Chondrocyte (in vitro differentiated cells): ENCODE measurements at regions not wholly inside any gene's neighbourhood (a gene's known extent, or its start where the extent isn't known, plus 50 kb on each side); places are given as distances from the start of the nearest gene placed in this dataset.

ENCODE experiments used
- DNase-seq: peaks from one replicate; pipeline ENCODE4 v3.0.0; 2021; ENCODE audit warnings: mixed read lengths, low spot score
- H3K27ac Mint-ChIP-seq: one replicate; pipeline ENCODE4 v1.8.0; 2021; ENCODE audit warnings: mild to moderate bottlenecking, moderate library complexity, mixed read lengths; ENCODE audit not compliant: unreplicated experiment
- H3K27me3 Mint-ChIP-seq: 2 replicates; pipeline ENCODE4 v1.8.0; 2021; ENCODE audit warnings: low read depth, mixed read lengths
- H3K36me3 Mint-ChIP-seq: 2 replicates; pipeline ENCODE4 v1.8.0; 2021; ENCODE audit warnings: low read depth, mixed read lengths
- H3K4me1 Mint-ChIP-seq: 2 replicates; pipeline ENCODE4 v1.8.0; 2021; ENCODE audit warnings: low read depth, mild to moderate bottlenecking, mixed read lengths
- H3K4me3 Mint-ChIP-seq: one replicate; pipeline ENCODE4 v1.8.0; 2021; ENCODE audit warnings: mild to moderate bottlenecking, moderate library complexity, mixed read lengths; ENCODE audit not compliant: unreplicated experiment
- H3K9me3 Mint-ChIP-seq: 2 replicates; pipeline ENCODE4 v1.8.0; 2021; ENCODE audit warnings: low read depth, mixed read lengths
- CTCF ChIP-seq: fragments of 200-600 bp; sonication (generic); IDR thresholded peaks from 2 replicates; pipeline ENCODE4 v1.5.0; 2021; ENCODE audit warnings: antibody characterized with exemption, mild to moderate bottlenecking, moderate library complexity

- TF ChIP-seq CTCF, result no peak
- Mint-ChIP-seq H3K36me3 (no peaks in the 10 kb centered on the region), H3K27ac (no peak overlapping the region), H3K9me3 (no peaks in the 10 kb centered on the region), H3K4me3 (no peak overlapping the region), H3K4me1 (no peaks in the 10 kb centered on the region), H3K27me3 (no peaks in the 10 kb centered on the region)
- no peak for DNase-seq
These were observed 864.3 kb upstream of the AGA start for GRCh38 chr4:178306565-178306964.

- Mint-ChIP-seq H3K4me1 (no peaks in the 10 kb centered on the region), H3K4me3 (no peak overlapping the region), H3K27ac (no peak overlapping the region), H3K27me3 (no peaks in the 10 kb centered on the region), H3K9me3 (no peaks in the 10 kb centered on the region), H3K36me3 (no peaks in the 10 kb centered on the region)
- no peak for DNase-seq
- no peak for TF ChIP-seq CTCF
These were observed 867.7 kb upstream of the AGA start for GRCh38 chr4:178309890-178310289.

GRCh38 chr4:178311997-178312396, 869.8 kb upstream of the AGA start:
- Mint-ChIP-seq H3K27me3 (no peaks in the 10 kb centered on the region), H3K4me3 (no peak overlapping the region), H3K4me1 (no peaks in the 10 kb centered on the region), H3K27ac (no peak overlapping the region), H3K9me3 (no peaks in the 10 kb centered on the region), H3K36me3 (no peaks in the 10 kb centered on the region)
- DNase-seq, result no peak
- TF ChIP-seq CTCF, result no peak

GRCh38 chr4:178314287-178314686, 872.0 kb upstream of the AGA start:
- H3K4me1 Mint-ChIP-seq, result no peaks in the 10 kb centered on the region
- H3K9me3 Mint-ChIP-seq, result peaks cover 3% of the 10 kb centered on the region
- TF ChIP-seq CTCF, result no peak
- no peak overlapping the region for H3K27ac Mint-ChIP-seq
- no peak for DNase-seq
- H3K4me3 Mint-ChIP-seq, result no peak overlapping the region
- H3K36me3 Mint-ChIP-seq, result no peaks in the 10 kb centered on the region
- H3K27me3 Mint-ChIP-seq, result no peaks in the 10 kb centered on the region

GRCh38 chr4:178316211-178316610, 874.0 kb upstream of the AGA start:
- TF ChIP-seq CTCF, result no peak
- no peak for DNase-seq
- H3K27me3 Mint-ChIP-seq, result no peaks in the 10 kb centered on the region
- peaks cover 16% of the 10 kb centered on the region for H3K9me3 Mint-ChIP-seq
- no peak overlapping the region for H3K4me3 Mint-ChIP-seq
- no peaks in the 10 kb centered on the region for H3K36me3 Mint-ChIP-seq
- H3K27ac Mint-ChIP-seq, result no peak overlapping the region
- no peaks in the 10 kb centered on the region for H3K4me1 Mint-ChIP-seq
